ENCODE measurements at regions not wholly inside any gene's neighbourhood (a gene's known extent, or its start where the extent isn't known, plus 50 kb on each side); places are given as distances from the start of the nearest gene placed in this dataset.
"Not testable (repeated sequence)": the region's sequence is repeated elsewhere in the genome, so short reads cannot be mapped to it uniquely, and the experiment has no call there.

DNA sequence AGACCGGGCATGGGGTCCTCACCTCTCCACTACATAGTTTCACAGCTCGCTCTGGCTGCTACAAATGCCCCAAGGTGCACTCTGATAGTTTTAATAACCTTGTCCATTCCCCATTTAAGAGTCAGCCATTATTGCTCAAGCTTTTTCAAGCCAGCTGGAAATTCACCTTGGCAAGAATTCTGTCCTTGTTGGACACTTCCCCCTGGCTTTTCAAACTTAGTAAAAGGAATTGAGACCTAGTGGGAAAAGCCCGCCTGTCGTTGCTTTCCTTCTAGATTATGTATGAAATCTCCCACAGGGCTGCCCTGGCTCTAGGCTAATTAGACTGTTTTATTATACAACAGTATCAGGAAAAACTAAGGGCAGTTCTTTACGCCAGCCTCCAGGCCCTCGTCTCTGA is 293.7 kb upstream of the GADL1 start:
- no peak for DNase-seq

DNA sequence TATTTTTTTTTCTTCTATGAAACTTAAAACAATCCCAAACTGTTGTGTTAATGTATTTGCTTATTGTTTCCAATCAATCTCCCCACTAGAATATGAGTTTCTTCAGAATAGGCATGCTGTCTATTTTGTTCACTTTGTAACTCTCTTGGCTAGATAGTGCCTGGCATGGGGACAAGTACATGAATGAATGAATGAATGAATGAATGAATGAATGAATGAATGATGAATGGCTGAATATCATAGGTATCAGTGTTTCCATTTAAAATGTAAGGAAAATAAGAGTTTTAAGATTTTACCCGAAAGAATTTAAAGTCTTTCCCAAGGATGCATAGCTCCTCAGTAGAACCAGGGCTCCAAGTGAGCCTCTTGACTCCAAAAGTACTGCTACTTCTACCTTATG is 294.9 kb upstream of the GADL1 start:
- DNase-seq = no peak

DNA sequence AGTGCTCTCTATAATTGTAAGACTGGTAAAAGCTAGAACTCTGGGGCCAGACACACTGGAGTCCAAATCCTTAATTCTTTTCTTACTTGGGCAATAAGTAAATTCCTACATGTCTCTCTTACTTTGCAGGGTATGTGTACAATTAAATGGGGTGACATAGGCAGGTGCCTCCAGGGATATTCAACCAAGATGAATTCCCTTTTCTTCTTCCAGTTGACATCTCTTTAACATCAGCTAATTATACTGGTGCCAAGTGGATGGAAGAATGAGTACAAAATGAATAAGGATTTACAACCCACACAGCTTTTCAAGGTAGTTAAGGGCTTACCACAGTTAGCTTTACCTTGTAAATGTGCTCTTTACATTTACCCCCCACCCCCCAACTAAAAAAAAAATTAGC is 295.5 kb upstream of the GADL1 start:
- DNase-seq = no peak

DNA sequence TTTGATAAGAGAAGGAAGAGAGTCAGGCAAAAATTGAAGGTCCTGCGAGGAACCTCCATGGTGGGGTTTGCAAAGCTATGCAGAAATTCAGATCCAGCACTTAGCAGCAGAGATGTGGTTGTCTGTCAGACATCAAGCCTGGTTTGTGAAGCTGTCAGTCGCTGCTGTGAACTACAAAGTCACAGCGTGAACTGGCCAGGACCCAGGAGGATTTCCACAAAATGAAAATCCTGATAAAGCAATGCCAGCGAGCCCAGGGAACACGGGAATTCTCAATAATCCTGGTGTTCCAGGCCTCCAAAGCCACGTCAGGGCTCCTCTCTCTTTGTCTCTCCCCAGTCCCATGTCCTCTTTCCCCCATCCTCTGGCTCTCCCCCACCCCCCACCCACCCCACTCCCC is 296.9 kb upstream of the GADL1 start:
- no peak for DNase-seq

DNA sequence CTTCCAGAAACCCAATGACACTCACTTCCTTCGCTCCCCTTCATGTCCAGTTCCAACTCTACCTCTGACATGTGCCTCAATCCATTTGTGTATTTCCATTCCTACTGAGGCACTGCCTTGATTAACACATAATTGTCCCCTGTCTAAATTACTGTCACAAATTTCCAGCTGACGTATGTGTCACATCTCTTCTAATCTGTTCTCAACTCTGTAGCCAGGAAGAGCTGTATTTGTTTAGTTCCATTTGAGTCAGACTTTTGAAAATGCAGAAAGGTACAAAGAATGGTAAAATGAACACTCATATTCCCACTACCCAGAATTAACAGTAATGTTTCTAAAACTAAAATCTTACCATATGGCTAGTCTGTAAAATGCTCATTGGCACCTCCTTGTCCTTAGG is 299.0 kb upstream of the GADL1 start:
- no peak for DNase-seq

DNA sequence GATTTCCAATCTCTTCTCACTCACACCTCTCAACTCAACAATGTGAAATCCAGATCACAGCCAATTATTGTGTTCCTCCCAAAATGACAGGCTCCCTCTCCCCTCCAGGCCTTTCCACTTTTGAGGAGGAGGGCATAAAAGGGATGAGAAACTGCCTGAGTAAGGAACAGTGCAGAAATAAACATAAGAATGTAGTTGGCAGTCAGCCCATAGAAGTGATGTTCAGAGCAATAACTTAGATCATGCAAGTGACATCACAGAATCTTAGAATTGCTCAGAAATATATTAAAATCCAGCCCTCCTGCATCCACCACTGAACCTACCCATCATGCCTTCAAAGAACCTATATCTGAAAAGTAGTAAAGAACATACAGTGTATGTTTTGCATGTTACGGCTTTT is 299.4 kb upstream of the GADL1 start:
- no peak for DNase-seq

DNA sequence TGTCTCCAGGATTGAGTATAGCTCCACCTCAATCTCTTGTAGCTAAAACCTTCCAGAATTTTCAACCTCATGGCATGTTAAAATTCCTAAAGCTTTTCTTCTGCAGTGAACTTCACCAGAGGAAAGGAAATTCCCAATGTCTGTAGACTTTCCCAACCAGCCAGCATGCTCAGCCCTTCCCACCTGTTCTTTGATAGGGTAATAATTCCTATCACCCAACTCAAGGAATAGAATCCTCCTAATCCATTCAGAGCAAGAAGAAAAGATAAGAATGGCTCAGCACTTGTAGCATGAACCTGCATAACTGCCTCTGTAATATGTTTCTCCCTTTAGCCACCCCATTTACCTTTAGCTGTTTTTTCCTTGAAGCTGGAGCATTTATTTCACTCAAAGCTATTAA is 301.8 kb upstream of the GADL1 start:
- DNase-seq = no peak

DNA sequence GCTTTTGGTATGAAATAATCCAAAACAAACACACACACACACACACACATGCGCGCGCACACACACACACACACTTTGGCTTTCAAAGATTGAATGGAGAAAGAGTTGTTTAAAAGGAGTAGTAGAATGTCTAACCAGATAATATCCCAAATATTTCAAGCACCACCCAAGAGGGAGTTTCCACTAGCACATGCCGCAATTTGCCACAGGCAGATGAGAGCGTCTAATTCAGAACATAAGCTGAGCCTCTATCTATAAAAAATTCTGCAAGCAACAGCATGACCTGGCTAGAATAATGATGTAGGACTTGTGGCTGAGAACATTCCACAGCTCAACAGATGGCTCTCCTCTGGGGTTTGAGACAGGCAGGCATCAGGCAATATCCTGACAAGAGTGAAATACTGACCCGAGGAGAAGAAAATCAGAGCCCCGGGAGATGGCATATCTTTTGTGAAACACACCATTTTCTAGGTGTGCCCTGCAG is 302.5 kb upstream of the GADL1 start:
- no peak for DNase-seq

DNA sequence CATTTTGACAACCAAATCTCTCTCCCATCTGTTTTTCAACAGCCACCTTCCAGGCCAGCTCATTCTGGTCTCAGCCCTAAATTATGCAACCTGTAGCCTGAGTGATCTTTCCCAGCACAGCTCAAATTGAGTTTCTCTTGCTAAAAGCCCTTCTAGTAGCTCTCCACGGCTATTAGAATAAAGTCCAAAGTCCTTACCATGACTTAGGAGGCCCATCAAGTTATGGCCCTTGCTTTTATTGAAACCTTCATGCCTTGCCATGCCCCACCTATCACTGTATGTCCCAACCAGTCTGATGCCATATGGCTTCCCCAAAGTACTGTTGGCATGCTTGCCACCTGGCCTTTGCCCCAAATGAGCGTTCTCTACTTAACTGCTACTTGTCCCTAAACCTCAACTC is 303.5 kb upstream of the GADL1 start:
- no peak for DNase-seq

DNA sequence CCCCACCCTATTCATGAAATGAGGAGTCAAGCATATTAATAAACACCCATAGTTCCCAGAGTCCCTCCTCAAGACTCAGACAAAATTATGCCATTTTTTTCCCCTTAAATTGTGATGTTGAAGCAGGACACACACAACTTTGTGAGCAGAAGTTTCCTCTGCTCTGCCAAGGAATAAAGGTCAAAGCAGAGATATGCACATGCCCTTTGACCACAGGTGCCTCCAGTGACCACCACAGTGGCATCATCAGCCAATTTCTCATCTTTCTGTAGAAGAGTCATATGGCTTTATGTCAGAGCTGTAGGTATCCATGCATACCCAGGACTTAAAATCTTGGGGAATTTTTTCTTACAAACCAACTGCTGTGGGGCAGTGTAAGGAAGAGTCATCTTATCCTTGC is 304.4 kb upstream of the GADL1 start:
- DNase-seq = no peak

DNA sequence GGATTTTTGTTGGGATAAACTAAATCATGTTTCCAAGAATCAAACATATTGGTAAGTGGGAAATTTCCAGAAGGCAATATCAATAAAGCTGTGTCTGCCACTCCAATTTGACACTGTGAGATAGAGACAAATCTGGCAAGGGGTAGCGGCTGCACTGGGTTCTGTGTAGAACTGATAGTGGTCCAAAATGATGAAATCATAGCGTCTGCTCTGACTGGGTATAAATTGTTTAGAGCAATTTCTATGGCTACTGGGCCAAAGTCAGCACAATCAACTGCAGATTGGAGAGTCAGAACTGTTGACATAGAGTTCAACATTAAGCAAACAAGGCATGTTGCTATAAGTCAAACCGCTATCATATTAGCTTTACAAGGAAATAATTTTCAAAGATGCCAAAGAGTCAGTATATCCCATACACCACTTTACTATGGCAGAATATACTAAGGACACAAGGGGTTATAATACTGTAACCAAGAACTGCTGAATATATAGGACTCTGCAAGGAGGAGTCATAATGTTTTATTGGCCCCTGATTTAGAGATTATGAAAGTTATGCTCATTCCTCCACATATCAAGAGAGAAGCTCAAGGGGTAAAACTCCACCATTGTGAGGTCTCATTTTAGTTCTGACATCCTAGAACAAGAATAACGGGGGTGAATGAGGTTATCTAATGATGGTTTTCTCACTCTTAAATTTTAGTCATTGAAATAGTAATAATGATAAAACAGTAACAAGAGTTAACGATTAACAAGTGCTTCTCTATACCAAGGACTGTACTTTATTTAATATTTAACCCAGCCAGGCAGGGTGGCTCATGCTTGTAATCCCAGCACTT is 309.7 kb upstream of the GADL1 start:
- DNase-seq = no peak

DNA sequence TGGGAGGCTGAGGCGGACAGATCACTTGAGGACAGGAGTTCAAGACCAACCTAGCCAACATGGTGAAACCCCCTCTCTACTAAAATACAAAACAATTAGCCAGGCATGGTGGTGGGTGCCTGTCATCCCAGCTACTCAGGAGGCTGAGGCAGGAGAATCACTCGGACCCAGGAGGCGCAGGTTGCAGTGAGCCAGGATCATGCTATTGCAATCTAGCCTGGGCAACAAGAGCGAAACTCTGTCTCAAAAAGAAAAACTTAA is 310.3 kb upstream of the GADL1 start:
- DNase-seq = not testable (repeated sequence)

DNA sequence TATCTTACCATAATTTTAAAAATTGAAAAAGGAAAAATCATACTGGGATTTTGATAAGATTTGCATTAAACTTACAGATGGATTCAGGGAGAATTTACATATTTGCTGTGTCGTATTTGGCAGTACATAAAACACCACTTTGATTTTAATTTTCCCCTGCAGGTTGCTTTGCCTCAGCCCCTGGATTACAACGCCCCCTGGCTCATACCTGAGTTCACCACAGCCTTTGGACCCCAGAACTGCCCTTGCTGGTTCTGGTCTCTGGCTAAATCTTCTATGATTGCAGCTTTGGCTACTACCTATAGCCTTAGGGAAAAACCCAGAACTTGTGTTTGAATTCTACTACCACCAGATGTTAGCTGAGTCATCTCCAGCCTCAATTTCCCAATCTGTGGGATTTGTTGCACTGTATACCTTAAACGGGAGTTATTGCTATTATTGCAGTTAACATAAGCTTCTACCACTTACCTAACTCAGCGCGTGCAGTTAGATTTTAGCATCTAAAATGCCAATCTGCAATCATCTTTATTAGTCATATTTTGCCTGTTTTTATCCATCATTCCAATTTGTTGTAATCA is 315.7 kb upstream of the GADL1 start:
- DNase-seq = no peak

DNA sequence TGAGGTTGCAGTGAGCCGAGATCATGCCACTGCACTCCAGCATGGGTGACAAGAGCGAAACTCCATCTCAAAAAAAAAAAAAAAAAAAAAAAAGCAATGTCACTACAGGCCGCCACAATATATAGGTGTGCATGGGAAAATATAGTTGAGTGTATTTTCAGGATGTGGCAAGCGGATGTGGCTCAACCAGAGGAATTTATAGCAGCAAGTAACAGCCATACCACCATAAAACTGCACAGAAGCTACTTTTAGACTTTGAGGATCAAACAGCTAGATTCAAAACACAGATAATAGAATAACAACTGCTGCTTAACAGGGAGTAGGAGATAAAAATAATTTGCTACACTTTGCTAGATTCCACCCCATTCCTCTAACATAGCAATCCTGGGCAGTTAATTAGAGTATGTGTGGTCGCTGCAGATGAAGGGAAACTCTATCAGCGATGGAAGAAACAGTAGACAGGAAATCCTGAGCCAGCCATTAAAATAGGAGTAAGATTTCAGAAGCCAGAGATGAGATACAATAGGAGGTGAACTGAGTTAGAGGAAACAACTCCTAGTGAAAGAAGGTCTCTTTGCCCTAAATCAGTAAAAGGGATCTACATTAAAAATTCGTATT is 318.7 kb upstream of the STT3B start:
- DNase-seq = peak; percentile 46

DNA sequence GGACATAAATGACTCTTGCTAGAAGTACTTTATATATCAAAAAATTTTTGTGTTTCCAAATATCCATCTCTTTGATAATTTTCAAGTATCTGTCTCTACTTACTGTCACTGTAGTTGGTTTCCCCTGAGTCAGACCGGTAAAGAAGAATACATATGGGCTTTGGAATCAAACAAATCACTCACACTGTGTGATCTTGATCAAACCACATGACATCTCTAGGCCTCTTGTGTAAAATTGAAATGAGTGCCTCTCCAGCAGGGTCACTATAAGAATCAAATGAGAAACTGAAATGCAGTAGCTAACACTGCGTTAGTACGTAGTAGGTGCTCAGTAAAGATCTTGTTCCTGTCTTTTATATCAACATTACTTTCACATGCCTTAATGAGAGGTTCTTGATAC is 314.6 kb upstream of the STT3B start:
- DNase-seq = no peak

DNA sequence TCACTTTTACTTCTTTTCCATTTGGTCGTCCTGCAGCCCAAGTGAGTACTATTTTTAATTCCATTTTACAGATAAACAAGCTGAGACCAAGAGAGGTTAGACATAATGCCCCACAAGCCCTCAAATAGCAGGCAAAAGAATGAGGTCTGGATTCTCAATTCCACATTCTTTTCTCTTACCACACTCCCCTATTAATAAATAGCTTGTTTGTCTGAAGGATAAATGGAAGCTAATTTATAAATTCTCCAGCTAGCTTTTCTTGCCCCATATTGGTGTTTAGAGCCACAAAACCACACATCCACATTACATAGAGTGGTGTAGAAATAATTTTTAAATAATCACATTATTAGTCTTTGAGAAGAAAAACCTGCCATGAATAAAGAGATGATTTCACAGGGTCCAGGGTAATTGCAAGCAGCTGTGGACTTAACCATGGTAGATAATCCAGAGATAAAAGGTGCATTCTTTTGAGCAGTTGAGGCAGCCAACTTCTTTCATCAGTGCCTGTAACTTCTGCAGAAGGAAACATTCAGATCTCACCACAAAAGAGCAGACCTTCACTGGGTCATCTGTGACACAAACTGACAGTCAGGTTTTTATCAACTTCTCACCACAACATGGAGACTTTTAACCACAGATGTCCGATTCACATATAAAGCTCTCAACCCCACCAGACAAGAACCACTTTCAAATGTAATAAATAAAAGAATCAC is 313.4 kb upstream of the STT3B start:
- no peak for DNase-seq

DNA sequence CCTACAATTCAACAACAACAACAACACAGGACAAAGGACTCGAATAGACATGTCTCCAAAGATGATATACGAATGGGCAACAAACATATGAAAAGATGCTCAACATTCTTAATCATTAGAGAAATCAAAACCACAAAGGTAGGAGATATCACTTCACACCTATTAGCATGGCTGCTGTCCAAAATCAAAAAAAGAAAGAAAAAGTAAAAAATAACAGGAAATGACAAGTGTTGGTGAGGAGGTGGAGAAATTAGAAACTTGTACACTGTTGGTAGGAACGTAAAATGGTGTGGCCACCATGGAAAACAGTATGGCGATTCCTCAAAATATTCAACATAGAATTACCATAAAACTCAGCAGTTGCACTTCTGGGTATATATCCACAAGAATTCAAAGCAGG is 312.3 kb upstream of the STT3B start:
- no peak for DNase-seq

DNA sequence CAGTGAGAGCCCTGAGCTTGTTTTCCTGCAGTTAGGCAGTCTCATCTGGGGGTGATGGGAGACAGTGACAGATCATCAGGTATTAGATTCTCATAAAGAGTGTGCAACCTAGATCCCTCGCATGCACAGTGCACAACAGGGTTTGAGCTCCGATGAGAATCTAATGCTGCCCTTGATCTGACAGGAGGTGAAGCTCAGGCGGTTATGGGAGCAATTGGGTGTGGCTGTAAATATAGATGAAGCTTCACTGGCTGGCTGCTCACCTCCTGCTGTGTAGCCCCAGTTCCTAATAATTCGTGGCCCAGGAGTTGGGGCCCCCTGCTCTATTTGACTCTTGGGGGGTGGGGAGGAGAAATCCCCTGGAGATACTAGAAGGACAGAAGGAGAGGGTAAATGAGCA is 309.4 kb upstream of the STT3B start:
- DNase-seq = no peak

DNA sequence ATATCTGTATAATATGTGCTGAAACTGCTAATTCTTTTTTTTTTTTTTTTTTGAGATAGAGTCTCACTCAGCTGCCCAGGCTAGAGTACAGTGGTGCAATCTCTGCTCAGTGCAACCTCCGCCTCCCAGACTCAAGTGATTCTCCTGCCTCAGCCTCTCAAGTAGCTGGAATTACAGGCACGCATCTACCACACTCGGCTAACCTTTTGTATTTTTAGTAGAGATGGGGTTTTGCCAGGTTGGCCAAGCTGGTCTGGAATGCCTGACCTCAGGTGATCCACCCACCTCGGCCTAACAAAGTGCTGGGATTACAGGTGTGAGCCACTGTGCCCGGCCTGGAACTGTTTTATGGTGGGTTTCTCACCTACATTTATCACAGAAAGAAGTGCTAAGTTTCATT is 307.8 kb upstream of the STT3B start:
- no peak for DNase-seq

DNA sequence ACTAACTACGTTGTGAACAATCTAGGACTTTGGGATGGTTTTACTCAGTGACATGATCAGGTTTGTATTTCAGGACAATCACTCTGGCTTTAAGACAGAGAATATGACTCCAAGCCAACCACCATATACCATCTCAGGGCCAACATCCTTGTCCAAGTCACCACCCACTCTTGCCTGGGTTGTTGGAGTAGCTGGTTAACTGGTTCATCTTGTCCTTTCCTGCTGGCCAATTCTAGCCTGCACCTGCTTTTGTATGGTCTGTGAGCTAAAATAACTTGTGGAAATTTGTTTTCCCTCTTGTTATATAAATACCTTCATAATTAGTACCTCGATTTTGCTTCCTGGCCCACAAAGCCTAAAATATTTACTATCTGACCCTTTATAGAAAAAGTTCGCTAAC is 306.8 kb upstream of the STT3B start:
- no peak for DNase-seq

DNA sequence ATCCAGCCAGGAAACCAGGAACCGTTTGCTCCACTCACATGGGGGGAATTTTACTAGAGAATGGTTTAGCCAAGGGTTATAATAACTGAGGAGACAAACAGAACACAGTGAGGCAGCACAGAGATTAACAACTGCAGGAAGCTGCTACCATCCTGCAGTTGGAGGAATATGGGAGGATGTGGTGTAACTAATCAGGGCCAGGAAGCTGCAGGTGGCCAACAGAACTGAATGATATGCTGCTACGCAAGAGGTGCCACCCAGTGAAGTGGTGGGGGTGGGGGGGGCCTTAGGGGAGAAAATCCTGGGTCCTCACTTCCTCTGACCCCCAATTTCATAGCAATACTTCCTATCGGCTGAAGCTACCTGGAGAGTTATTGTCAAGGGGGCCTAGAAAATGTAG is 306.4 kb upstream of the STT3B start:
- no peak for DNase-seq

DNA sequence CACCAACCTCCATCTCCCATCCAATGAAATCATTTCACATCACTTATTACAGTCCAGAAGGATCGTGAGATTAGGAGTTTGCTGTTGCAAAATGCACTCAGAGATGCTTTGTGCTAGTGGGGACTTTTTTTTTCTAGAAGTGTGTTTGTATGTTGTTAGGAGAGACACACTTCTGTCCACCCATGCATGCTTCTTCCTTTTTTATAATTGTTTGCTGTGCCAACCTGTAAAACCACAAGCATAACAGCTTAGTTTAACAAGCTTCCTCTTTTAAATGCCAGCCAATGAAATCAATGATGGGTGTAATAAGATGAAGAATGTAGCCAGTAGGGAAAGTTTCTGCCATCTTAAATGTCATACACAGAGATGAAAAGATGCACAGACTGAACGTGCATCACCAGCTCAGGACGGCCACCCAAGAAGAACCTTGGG is 305.6 kb upstream of the STT3B start:
- DNase-seq = no peak

DNA sequence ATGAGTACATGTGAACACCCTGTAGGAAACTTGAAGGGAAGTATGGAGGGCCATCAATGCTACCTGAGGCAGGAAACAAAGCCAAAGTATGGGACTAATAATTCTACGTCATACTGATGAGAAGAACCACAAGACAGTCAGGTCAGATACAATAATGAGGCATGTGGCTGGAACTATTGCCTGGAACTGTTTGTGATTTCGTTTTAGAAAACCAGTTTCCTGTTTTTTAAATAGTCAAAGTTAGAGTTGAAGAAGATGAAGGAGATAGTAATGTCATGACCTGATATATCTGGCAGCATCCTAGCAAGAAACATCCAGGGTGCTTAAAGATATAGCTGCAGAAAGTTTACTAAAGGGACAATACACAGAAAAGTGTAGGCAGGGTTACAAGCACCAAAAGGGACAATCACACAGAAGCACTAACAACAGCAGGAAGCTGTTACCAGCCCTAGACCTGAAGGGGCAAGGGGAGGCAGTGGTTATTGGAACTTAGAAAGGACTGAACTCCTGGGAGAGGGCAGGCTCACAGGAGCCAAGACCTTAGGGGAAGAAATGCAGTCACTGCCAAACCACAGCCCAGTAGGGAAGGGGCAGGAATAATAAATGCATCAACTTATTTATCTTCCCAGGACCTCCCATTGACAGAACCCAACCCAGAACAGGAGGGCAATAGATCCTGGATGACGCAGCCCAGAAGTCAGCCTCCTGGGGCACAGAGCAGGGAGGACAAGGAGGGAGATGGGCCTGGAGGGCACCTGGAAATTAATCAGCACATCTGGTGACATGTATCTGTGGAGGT is 302.1 kb upstream of the STT3B start:
- no peak for DNase-seq
